Keratinocyte (primary cell): ENCODE measurements at regions not wholly inside any gene's neighbourhood (a gene's known extent, or its start where the extent isn't known, plus 50 kb on each side); places are given as distances from the start of the nearest gene placed in this dataset.

ENCODE experiments used
- DNase-seq: peaks from one replicate; pipeline ENCODE4 v3.0.0-alpha.2; 2011; ENCODE audit warnings: low read depth, missing footprints, low spot score
- FAIRE-seq: peaks from 2 replicates; lab custom pipeline; 2011; peaks lifted over from hg19 to GRCh38; lab: Jason Lieb, UNC
- H2AFZ ChIP-seq: 2 replicates; pipeline ENCODE4 v1.6.0; 2012; ENCODE audit warnings: low read length, control low read depth, inconsistent platforms; ENCODE audit not compliant: control insufficient read depth
- H3K27ac ChIP-seq: 2 replicates; pipeline ENCODE4 v1.5.1; 2011; ENCODE audit warnings: low read length; ENCODE audit not compliant: control insufficient read depth, insufficient read depth
- H3K27me3 ChIP-seq: 3 replicates; pipeline ENCODE4 v1.6.0; 2011; ENCODE audit warnings: low read length; ENCODE audit not compliant: control insufficient read depth, insufficient read depth; ENCODE audit errors: extremely low read depth
- H3K36me3 ChIP-seq, 2 experiments: 2 replicates in 1 of 2; 3 replicates in 1 of 2; pipeline ENCODE4 v1.5.1; 2011; ENCODE audit warnings: low read length in 2 of 2, mild to moderate bottlenecking in 1 of 2; ENCODE audit not compliant: control insufficient read depth in 2 of 2, insufficient read depth in 2 of 2; ENCODE audit errors: extremely low read depth in 1 of 2
- H3K4me1 ChIP-seq: 3 replicates; pipeline ENCODE4 v1.5.1; 2011; ENCODE audit warnings: low read length; ENCODE audit not compliant: control insufficient read depth, insufficient read depth; ENCODE audit errors: extremely low read depth
- H3K4me2 ChIP-seq: 3 replicates; pipeline ENCODE4 v1.6.0; 2011; ENCODE audit warnings: low read depth, low read length; ENCODE audit not compliant: control insufficient read depth, insufficient read depth; ENCODE audit errors: extremely low read depth
- H3K4me3 ChIP-seq, 3 experiments: fragments of 200-600 bp in 1 of 3; sonication (generic) in 1 of 3; 2 replicates in 2 of 3; 3 replicates in 1 of 3; pipeline ENCODE4 v1.5.1; 2011 to 2016; ENCODE audit warnings: low read length in 3 of 3, mild to moderate bottlenecking in 3 of 3, control low read depth in 2 of 3, inconsistent platforms in 1 of 3, low read depth in 1 of 3, mixed read lengths in 1 of 3, mixed run types in 1 of 3, moderate library complexity in 1 of 3; ENCODE audit not compliant: control insufficient read depth in 2 of 3, insufficient read depth in 2 of 3; ENCODE audit errors: extremely low read depth in 1 of 3
- H3K79me2 ChIP-seq: 2 replicates; pipeline ENCODE4 v1.6.0; 2012; ENCODE audit warnings: low read length; ENCODE audit not compliant: control insufficient read depth, insufficient read depth
- H3K9ac ChIP-seq: 3 replicates; pipeline ENCODE4 v1.6.0; 2011; ENCODE audit warnings: low read length; ENCODE audit not compliant: control insufficient read depth, insufficient read depth; ENCODE audit errors: extremely low read depth
- H3K9me1 ChIP-seq: 3 replicates; pipeline ENCODE4 v1.6.0; 2011; ENCODE audit warnings: low read length; ENCODE audit not compliant: control insufficient read depth, insufficient read depth; ENCODE audit errors: extremely low read depth
- H3K9me3 ChIP-seq: 2 replicates; pipeline ENCODE4 v1.5.1; 2012; ENCODE audit warnings: low read depth, low read length; ENCODE audit not compliant: control insufficient read depth
- H4K20me1 ChIP-seq: 3 replicates; pipeline ENCODE4 v1.6.0; 2011; ENCODE audit warnings: low read length; ENCODE audit not compliant: control insufficient read depth, insufficient read depth; ENCODE audit errors: extremely low read depth
- CTCF ChIP-seq, 3 experiments: IDR thresholded peaks in 1 of 3; conservative IDR thresholded peaks in 1 of 3; optimal IDR thresholded peaks in 1 of 3; 2 replicates in 2 of 3; 3 replicates in 1 of 3; pipeline versions ENCODE3 to v1.5.1; 2011; ENCODE audit warnings: low read length in 3 of 3, mild to moderate bottlenecking in 3 of 3, moderate library complexity in 2 of 3, control low read depth in 1 of 3, inconsistent platforms in 1 of 3; ENCODE audit not compliant: insufficient read depth in 2 of 3; ENCODE audit errors: extremely low read depth in 1 of 3
- EZH2 ChIP-seq: IDR thresholded peaks from one replicate; pipeline ENCODE4 v1.6.1; 2012; ENCODE audit warnings: inconsistent platforms, mild to moderate bottlenecking, low read length, moderate library complexity
- dilution Hi-C: fragments of 300-500 bp; cut with MboI; formaldehyde crosslinking; loops from one replicate; pipeline ENCODE4 v1.7.0; 2020; ENCODE audit warnings: low sequenced_read_pairs; ENCODE audit not compliant: extremely low pct_ligation_motif_present

GRCh38 chr12:127150028-127150427 is 1116.9 kb upstream of the TMEM132C start:
- no peak for FAIRE-seq
- H3K9me1 ChIP-seq = no peaks in the 10 kb centered on the region
- dilution Hi-C loops = no loop called here

GRCh38 chr12:127150479-127150878 is 1116.5 kb upstream of the TMEM132C start:
- Histone ChIP-seq H4K20me1 (no peaks in the 10 kb centered on the region), H3K9ac (no peak overlapping the region), H3K27ac (no peak overlapping the region), H3K79me2 (no peaks in the 10 kb centered on the region), H3K27me3 (no peaks in the 10 kb centered on the region), H2AFZ (no peak overlapping the region), H3K9me3 (no peaks in the 10 kb centered on the region), H3K4me1 (no peaks in the 10 kb centered on the region), H3K4me3 (no peak overlapping the region), H3K36me3 (no peaks in the 10 kb centered on the region), H3K4me2 (no peak overlapping the region), H3K9me1 (no peaks in the 10 kb centered on the region)
- TF ChIP-seq CTCF (optimal IDR thresholded peaks at IDR 0.05 in 1 of 3, IDR thresholded peaks at IDR 0.05 in 1 of 3, conservative IDR thresholded peaks at IDR 0.05 in 1 of 3; ENCODE audit: extremely low read depth in 1 of 3, insufficient read depth in 2 of 3, low read length in 3 of 3) (no peak), EZH2 (no peak)
- dilution Hi-C loops = no loop called here
- DNase-seq (no peak), FAIRE-seq (no peak)

More at GRCh38 chr12:127150028-127150427, 1116.9 kb upstream of the TMEM132C start:
- no peaks in the 10 kb centered on the region for H3K9me3 ChIP-seq
- no peaks in the 10 kb centered on the region for H3K79me2 ChIP-seq
- H3K36me3 ChIP-seq = no peaks in the 10 kb centered on the region
- H3K4me3 ChIP-seq = no peak overlapping the region
- H3K4me1 ChIP-seq = no peaks in the 10 kb centered on the region
- no peak overlapping the region for H3K27ac ChIP-seq
- H3K9ac ChIP-seq = no peak overlapping the region
- DNase-seq = no peak
- TF ChIP-seq EZH2 = no peak
- no peak for TF ChIP-seq CTCF (optimal IDR thresholded peaks at IDR 0.05 in 1 of 3, IDR thresholded peaks at IDR 0.05 in 1 of 3, conservative IDR thresholded peaks at IDR 0.05 in 1 of 3; ENCODE audit: extremely low read depth in 1 of 3, insufficient read depth in 2 of 3, low read length in 3 of 3)
- H3K4me2 ChIP-seq = no peak overlapping the region
- H2AFZ ChIP-seq = no peak overlapping the region
- H4K20me1 ChIP-seq = no peaks in the 10 kb centered on the region
- H3K27me3 ChIP-seq = no peaks in the 10 kb centered on the region
